ENCODE measurements at regions not wholly inside any gene's neighbourhood (a gene's known extent, or its start where the extent isn't known, plus 50 kb on each side); places are given as distances from the start of the nearest gene placed in this dataset.
"Not testable (repeated sequence)": the region's sequence is repeated elsewhere in the genome, so short reads cannot be mapped to it uniquely, and the experiment has no call there.

- no peak for DNase-seq (ENCODE audit: low spot score in 2 of 2)
- Histone ChIP-seq H3K36me3 (replicated peaks) (no peaks in the 10 kb centered on the region), H3K27me3 (ENCODE audit: low read depth) (no peaks in the 10 kb centered on the region), H3K4me3 (no peak overlapping the region), H3K9me3 (no peaks in the 10 kb centered on the region), H3K4me1 (no peaks in the 10 kb centered on the region)
- in situ Hi-C loops (cut with MboI; ENCODE audit: low sequenced_read_pairs), result no loop called here
Observed at GRCh38 chr2:4931721-4932365, 760.3 kb upstream of the SOX11 start.

- in situ Hi-C loops (cut with MboI; ENCODE audit: low sequenced_read_pairs); H3K36me3 ChIP-seq (replicated peaks); H3K9me3 ChIP-seq; H3K4me3 ChIP-seq; DNase-seq (ENCODE audit: low spot score in 2 of 2); H3K4me1 ChIP-seq; H3K27me3 ChIP-seq (ENCODE audit: low read depth): not testable (repeated sequence)
Observed at GRCh38 chr2:4935291-4935690, 756.9 kb upstream of the SOX11 start.

GRCh38 chr2:4937550-4937949, 754.6 kb upstream of the SOX11 start:
- no peaks in the 10 kb centered on the region for H3K4me1 ChIP-seq
- in situ Hi-C loops (cut with MboI; ENCODE audit: low sequenced_read_pairs), result no loop called here
- no peaks in the 10 kb centered on the region for H3K9me3 ChIP-seq
- H3K36me3 ChIP-seq (replicated peaks), result no peaks in the 10 kb centered on the region
- no peak overlapping the region for H3K4me3 ChIP-seq
- DNase-seq (ENCODE audit: low spot score in 2 of 2), result no peak
- H3K27me3 ChIP-seq (ENCODE audit: low read depth), result no peaks in the 10 kb centered on the region

GRCh38 chr2:4938206-4938605, 754.0 kb upstream of the SOX11 start:
- H3K36me3 ChIP-seq (replicated peaks), result no peaks in the 10 kb centered on the region
- no peaks in the 10 kb centered on the region for H3K9me3 ChIP-seq
- H3K4me3 ChIP-seq, result no peak overlapping the region
- in situ Hi-C loops (cut with MboI; ENCODE audit: low sequenced_read_pairs), result no loop called here
- H3K27me3 ChIP-seq (ENCODE audit: low read depth), result no peaks in the 10 kb centered on the region
- H3K4me1 ChIP-seq, result no peaks in the 10 kb centered on the region
- DNase-seq (ENCODE audit: low spot score in 2 of 2), result no peak

GRCh38 chr2:4942441-4942840, 749.7 kb upstream of the SOX11 start:
- Histone ChIP-seq H3K36me3 (replicated peaks) (no peaks in the 10 kb centered on the region), H3K4me3 (no peak overlapping the region), H3K27me3 (ENCODE audit: low read depth) (no peaks in the 10 kb centered on the region), H3K9me3 (no peaks in the 10 kb centered on the region), H3K4me1 (no peaks in the 10 kb centered on the region)
- DNase-seq (ENCODE audit: low spot score in 2 of 2), result no peak
- in situ Hi-C loops (cut with MboI; ENCODE audit: low sequenced_read_pairs), result no loop called here

GRCh38 chr2:4947911-4948310, 744.3 kb upstream of the SOX11 start:
- no peaks in the 10 kb centered on the region for H3K27me3 ChIP-seq (ENCODE audit: low read depth)
- H3K9me3 ChIP-seq, result no peaks in the 10 kb centered on the region
- no peaks in the 10 kb centered on the region for H3K36me3 ChIP-seq (replicated peaks)
- in situ Hi-C loops (cut with MboI; ENCODE audit: low sequenced_read_pairs), result no loop called here
- no peak for DNase-seq (ENCODE audit: low spot score in 2 of 2)
- no peaks in the 10 kb centered on the region for H3K4me1 ChIP-seq
- no peak overlapping the region for H3K4me3 ChIP-seq

GRCh38 chr2:4951368-4951767, 740.8 kb upstream of the SOX11 start:
- no peaks in the 10 kb centered on the region for H3K27me3 ChIP-seq (ENCODE audit: low read depth)
- H3K4me1 ChIP-seq, result no peaks in the 10 kb centered on the region
- in situ Hi-C loops (cut with MboI; ENCODE audit: low sequenced_read_pairs), result no loop called here
- no peaks in the 10 kb centered on the region for H3K36me3 ChIP-seq (replicated peaks)
- H3K9me3 ChIP-seq, result no peaks in the 10 kb centered on the region
- H3K4me3 ChIP-seq, result no peak overlapping the region
- DNase-seq (ENCODE audit: low spot score in 2 of 2), result no peak

- H3K4me3 ChIP-seq, result no peak overlapping the region
- no peaks in the 10 kb centered on the region for H3K36me3 ChIP-seq (replicated peaks)
- no peaks in the 10 kb centered on the region for H3K27me3 ChIP-seq (ENCODE audit: low read depth)
- no peak for DNase-seq (ENCODE audit: low spot score in 2 of 2)
- in situ Hi-C loops (cut with MboI; ENCODE audit: low sequenced_read_pairs), result no loop called here
- H3K4me1 ChIP-seq, result no peaks in the 10 kb centered on the region
- H3K9me3 ChIP-seq, result no peaks in the 10 kb centered on the region
Observed at GRCh38 chr2:4959219-4959618, 733.0 kb upstream of the SOX11 start.

GRCh38 chr2:4962419-4962818, 729.8 kb upstream of the SOX11 start:
- in situ Hi-C loops (cut with MboI; ENCODE audit: low sequenced_read_pairs), result no loop called here
- no peaks in the 10 kb centered on the region for H3K27me3 ChIP-seq (ENCODE audit: low read depth)

GRCh38 chr2:4963106-4963505, 729.1 kb upstream of the SOX11 start:
- H3K4me1 ChIP-seq, result no peaks in the 10 kb centered on the region
- no peaks in the 10 kb centered on the region for H3K9me3 ChIP-seq
- in situ Hi-C loops (cut with MboI; ENCODE audit: low sequenced_read_pairs), result no loop called here
- no peak for DNase-seq (ENCODE audit: low spot score in 2 of 2)
- H3K27me3 ChIP-seq (ENCODE audit: low read depth), result no peaks in the 10 kb centered on the region
- no peak overlapping the region for H3K4me3 ChIP-seq
- H3K36me3 ChIP-seq (replicated peaks), result no peaks in the 10 kb centered on the region

More at GRCh38 chr2:4962419-4962818, 729.8 kb upstream of the SOX11 start:
- no peaks in the 10 kb centered on the region for H3K9me3 ChIP-seq
- H3K4me1 ChIP-seq, result no peaks in the 10 kb centered on the region
- no peak for DNase-seq (ENCODE audit: low spot score in 2 of 2)
- H3K4me3 ChIP-seq, result no peak overlapping the region
- H3K36me3 ChIP-seq (replicated peaks), result no peaks in the 10 kb centered on the region

GRCh38 chr2:4964001-4964540, 728.1 kb upstream of the SOX11 start:
- H3K9me3 ChIP-seq, result no peaks in the 10 kb centered on the region
- DNase-seq (ENCODE audit: low spot score in 2 of 2), result no peak
- H3K4me1 ChIP-seq, result no peaks in the 10 kb centered on the region
- no peaks in the 10 kb centered on the region for H3K27me3 ChIP-seq (ENCODE audit: low read depth)
- no peaks in the 10 kb centered on the region for H3K36me3 ChIP-seq (replicated peaks)
- no peak overlapping the region for H3K4me3 ChIP-seq
- in situ Hi-C loops (cut with MboI; ENCODE audit: low sequenced_read_pairs), result no loop called here

GRCh38 chr2:4964579-4964978, 727.6 kb upstream of the SOX11 start:
- no peaks in the 10 kb centered on the region for H3K36me3 ChIP-seq (replicated peaks)
- no peak overlapping the region for H3K4me3 ChIP-seq
- no peak for DNase-seq (ENCODE audit: low spot score in 2 of 2)
- in situ Hi-C loops (cut with MboI; ENCODE audit: low sequenced_read_pairs), result no loop called here
- H3K4me1 ChIP-seq, result no peaks in the 10 kb centered on the region
- no peaks in the 10 kb centered on the region for H3K27me3 ChIP-seq (ENCODE audit: low read depth)
- no peaks in the 10 kb centered on the region for H3K9me3 ChIP-seq

- no peak for DNase-seq (ENCODE audit: low spot score in 2 of 2)
- H3K36me3 ChIP-seq (replicated peaks), result no peaks in the 10 kb centered on the region
- no peaks in the 10 kb centered on the region for H3K9me3 ChIP-seq
- no peaks in the 10 kb centered on the region for H3K27me3 ChIP-seq (ENCODE audit: low read depth)
- H3K4me3 ChIP-seq, result no peak overlapping the region
- no peaks in the 10 kb centered on the region for H3K4me1 ChIP-seq
- in situ Hi-C loops (cut with MboI; ENCODE audit: low sequenced_read_pairs), result no loop called here
Observed at GRCh38 chr2:4965556-4966320, 726.4 kb upstream of the SOX11 start.

GRCh38 chr2:4967206-4967605, 725.0 kb upstream of the SOX11 start:
- no peaks in the 10 kb centered on the region for H3K27me3 ChIP-seq (ENCODE audit: low read depth)
- H3K9me3 ChIP-seq, result no peaks in the 10 kb centered on the region
- no peaks in the 10 kb centered on the region for H3K36me3 ChIP-seq (replicated peaks)
- no peak overlapping the region for H3K4me3 ChIP-seq
- no peaks in the 10 kb centered on the region for H3K4me1 ChIP-seq
- in situ Hi-C loops (cut with MboI; ENCODE audit: low sequenced_read_pairs), result no loop called here
- DNase-seq (ENCODE audit: low spot score in 2 of 2), result no peak
